Midbrain (tissue), 1 donor: ENCODE measurements at regions not wholly inside any gene's neighbourhood (a gene's known extent, or its start where the extent isn't known, plus 50 kb on each side); places are given as distances from the start of the nearest gene placed in this dataset.
"Not testable (repeated sequence)": the region's sequence is repeated elsewhere in the genome, so short reads cannot be mapped to it uniquely, and the experiment has no call there.

Source experiments
- DNase-seq: peaks from one replicate; lab custom pipeline; 2025; lab: John Stamatoyannopoulos, UW

GRCh38 chr14:55898938-55899337 is 219.3 kb upstream of the PELI2 start:
- no peak for DNase-seq

GRCh38 chr14:55899531-55899930 is 218.7 kb upstream of the PELI2 start:
- no peak for DNase-seq

GRCh38 chr14:55900749-55901148 is 217.5 kb upstream of the PELI2 start:
- no peak for DNase-seq

GRCh38 chr14:55901291-55901690 is 216.9 kb upstream of the PELI2 start:
- DNase-seq: no peak

GRCh38 chr14:55902241-55902640 is 216.0 kb upstream of the PELI2 start:
- DNase-seq: no peak

- no peak for DNase-seq
Measured at GRCh38 chr14:55904086-55904485, 214.1 kb upstream of the PELI2 start.

- no peak for DNase-seq
Measured at GRCh38 chr14:55908106-55908505, 210.1 kb upstream of the PELI2 start.

GRCh38 chr14:55909879-55910278 is 208.3 kb upstream of the PELI2 start:
- no peak for DNase-seq

- DNase-seq: no peak
Measured at GRCh38 chr14:55910601-55911243, 207.5 kb upstream of the PELI2 start.

GRCh38 chr14:55911776-55912175 is 206.4 kb upstream of the PELI2 start:
- no peak for DNase-seq

GRCh38 chr14:55912344-55912743 is 205.9 kb upstream of the PELI2 start:
- DNase-seq: no peak

- no peak for DNase-seq
Measured at GRCh38 chr14:55913324-55914025, 204.7 kb upstream of the PELI2 start.

- no peak for DNase-seq
Measured at GRCh38 chr14:55914771-55915170, 203.4 kb upstream of the PELI2 start.

- DNase-seq: no peak
Measured at GRCh38 chr14:55915456-55915855, 202.8 kb upstream of the PELI2 start.

GRCh38 chr14:55919800-55920199 is 198.4 kb upstream of the PELI2 start:
- not testable (repeated sequence) for DNase-seq

- DNase-seq: no peak
Measured at GRCh38 chr14:55921511-55921910, 196.7 kb upstream of the PELI2 start.

- no peak for DNase-seq
Measured at GRCh38 chr14:55926007-55926406, 192.2 kb upstream of the PELI2 start.

GRCh38 chr14:55927028-55927427 is 191.2 kb upstream of the PELI2 start:
- DNase-seq: no peak

GRCh38 chr14:55928276-55928675 is 189.9 kb upstream of the PELI2 start:
- no peak for DNase-seq

- no peak for DNase-seq
Measured at GRCh38 chr14:55929136-55929535, 189.1 kb upstream of the PELI2 start.

- no peak for DNase-seq
Measured at GRCh38 chr14:55930016-55930784, 188.0 kb upstream of the PELI2 start.

GRCh38 chr14:55936691-55937090 is 181.5 kb upstream of the PELI2 start:
- DNase-seq: no peak

- DNase-seq: peak; percentile 73
Measured at GRCh38 chr14:55938249-55938791, 179.9 kb upstream of the PELI2 start.
